ENCODE measurements at regions not wholly inside any gene's neighbourhood (a gene's known extent, or its start where the extent isn't known, plus 50 kb on each side); places are given as distances from the start of the nearest gene placed in this dataset.

DNA sequence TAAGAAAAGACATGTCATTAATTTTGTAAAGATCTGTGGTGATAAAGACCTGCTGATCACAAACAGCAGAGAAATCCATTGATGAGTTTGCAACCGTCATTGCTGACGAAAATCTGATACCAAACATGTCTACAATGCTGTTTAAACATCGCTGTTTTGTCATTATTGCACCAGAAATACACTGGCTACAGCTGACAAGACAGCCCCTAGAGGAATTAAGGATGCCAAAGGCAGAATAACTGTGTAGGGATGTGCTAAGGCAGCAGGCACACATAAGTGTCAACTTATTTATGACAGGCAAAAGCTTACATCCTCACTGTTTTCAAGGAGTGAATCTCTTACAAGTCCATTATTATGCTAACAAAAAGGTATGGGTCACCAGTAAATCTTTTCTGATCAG lies 439.3 kb downstream of the TLE1 start:
- TF ChIP-seq EZH2 (IDR thresholded peaks at IDR 0.05) (no peak), POLR2AphosphoS5 (IDR thresholded peaks at IDR 0.05; ENCODE audit: borderline replicate concordance, low read depth, low read length) (no peak), FOXP2 (optimal IDR thresholded peaks at IDR 0.05; ENCODE audit: control extremely low read depth, extremely low read length, insufficient read depth) (no peak)
